Uterus (tissue), 2 donors: ENCODE measurements at regions not wholly inside any gene's neighbourhood (a gene's known extent, or its start where the extent isn't known, plus 50 kb on each side); places are given as distances from the start of the nearest gene placed in this dataset.

ENCODE experiments used
- CTCF ChIP-seq, 4 experiments: fragments of 200-600 bp in 2 of 4; fragments of 450-650 bp in 2 of 4; sonication (generic) in 2 of 4; IDR thresholded peaks; one replicate each; pipeline ENCODE4 v1.5.1; 2016 to 2019; ENCODE audit warnings: antibody characterized with exemption in 4 of 4, mild to moderate bottlenecking in 2 of 4, moderate library complexity in 1 of 4
- POLR2A ChIP-seq, 2 donors: fragments of 450-650 bp; IDR thresholded peaks; one replicate each; pipeline ENCODE4 v1.6.1; 2016; ENCODE audit warnings: antibody characterized with exemption in 2 of 2, mild to moderate bottlenecking in 1 of 2, moderate library complexity in 1 of 2

- TF ChIP-seq CTCF (IDR thresholded peaks at IDR 0.05): no peak
- no peak for TF ChIP-seq POLR2A (IDR thresholded peaks at IDR 0.05)
Observed at GRCh38 chrX:134716620-134717012, 58.3 kb upstream of the PLAC1 start.
